Caco-2 (cell line): ENCODE measurements at regions not wholly inside any gene's neighbourhood (a gene's known extent, or its start where the extent isn't known, plus 50 kb on each side); places are given as distances from the start of the nearest gene placed in this dataset.

Experiments
- BruUV-seq: library from RNA; stranded (reverse); fragments of 400-500 nt; replicated peaks from 2 replicates; lab custom pipeline; 2021; lab: Mats Ljungman, UMichigan
- CTCF ChIA-PET: fragments of 300-600 bp; sonication (Branson Sonifier 250); formaldehyde crosslinking; loops from one replicate; lab custom pipeline; 2022; ENCODE audit warnings: antibody characterized with exemption; lab: Charles Lee
- POLR2A ChIA-PET: fragments of 300-600 bp; sonication (Branson Sonifier 250); formaldehyde crosslinking; loops from one replicate; lab custom pipeline; 2022; ENCODE audit warnings: antibody characterized with exemption; lab: Charles Lee
- DNase-seq, 2 experiments: peaks; one replicate each; pipeline versions ENCODE4 v3.0.0 to v3.0.0-alpha.2; 2020 to 2022
- H3K27me3 ChIP-seq: replicated peaks from 2 replicates; pipeline ENCODE4 v1.6.0; 2011; ENCODE audit warnings: low read length; ENCODE audit not compliant: control insufficient read depth, insufficient read depth
- H3K36me3 ChIP-seq: 2 replicates; pipeline ENCODE4 v1.5.1; 2011; ENCODE audit warnings: low read length; ENCODE audit not compliant: control insufficient read depth, insufficient read depth
- H3K4me1 ChIP-seq: fragments of 250-450 bp; sonication (Bioruptor Pico); 2 replicates; pipeline ENCODE4 v1.5.1; 2020; ENCODE audit warnings: mild to moderate bottlenecking
- H3K4me3 ChIP-seq: 2 replicates; pipeline ENCODE4 v1.5.1; 2011; ENCODE audit warnings: low read depth, mild to moderate bottlenecking, control low read depth, low read length
- H3K9me3 ChIP-seq: fragments of 250-450 bp; sonication (Bioruptor Pico); 2 replicates; pipeline ENCODE4 v1.5.1; 2020; ENCODE audit warnings: mild to moderate bottlenecking, moderate library complexity
- H3K27ac Mint-ChIP-seq: one replicate; pipeline ENCODE4 v1.8.0; 2022; ENCODE audit warnings: mixed read lengths; ENCODE audit not compliant: unreplicated experiment
- H3K27me3 Mint-ChIP-seq: one replicate; pipeline ENCODE4 v1.8.0; 2022; ENCODE audit warnings: mixed read lengths; ENCODE audit not compliant: insufficient read depth, unreplicated experiment
- H3K36me3 Mint-ChIP-seq: one replicate; pipeline ENCODE4 v1.8.0; 2022; ENCODE audit warnings: mild to moderate bottlenecking, mixed read lengths; ENCODE audit not compliant: insufficient read depth, unreplicated experiment
- H3K4me1 Mint-ChIP-seq: one replicate; pipeline ENCODE4 v1.8.0; 2022; ENCODE audit warnings: low read depth, mixed read lengths; ENCODE audit not compliant: unreplicated experiment
- H3K4me3 Mint-ChIP-seq: one replicate; pipeline ENCODE4 v1.8.0; 2022; ENCODE audit warnings: mild to moderate bottlenecking, moderate library complexity, mixed read lengths; ENCODE audit not compliant: unreplicated experiment
- H3K9me3 Mint-ChIP-seq: one replicate; pipeline ENCODE4 v1.8.0; 2022; ENCODE audit warnings: mixed read lengths; ENCODE audit not compliant: unreplicated experiment
- intact Hi-C: fragments of 100-400 bp; cut with micrococcal nuclease; formaldehyde crosslinking; loops from one replicate; pipeline ENCODE4 v1.10.0; 2022; ENCODE audit not compliant: unreplicated experiment
- TF ChIP-seq, protein P1 (sequence below), 2 experiments: fragments of 200-600 bp in 1 of 2; IDR thresholded peaks; 1 replicate in 1 of 2; 2 replicates in 1 of 2; pipeline versions ENCODE4 v1.5.1 to v1.8.0; 2011 to 2022; ENCODE audit warnings: antibody characterized with exemption in 1 of 2, control low read depth in 1 of 2, inconsistent platforms in 1 of 2, low read depth in 1 of 2, low read length in 1 of 2, mild to moderate bottlenecking in 1 of 2, moderate library complexity in 1 of 2; ENCODE audit not compliant: insufficient read depth in 1 of 2, severe bottlenecking in 1 of 2, unreplicated experiment in 1 of 2

DNA sequence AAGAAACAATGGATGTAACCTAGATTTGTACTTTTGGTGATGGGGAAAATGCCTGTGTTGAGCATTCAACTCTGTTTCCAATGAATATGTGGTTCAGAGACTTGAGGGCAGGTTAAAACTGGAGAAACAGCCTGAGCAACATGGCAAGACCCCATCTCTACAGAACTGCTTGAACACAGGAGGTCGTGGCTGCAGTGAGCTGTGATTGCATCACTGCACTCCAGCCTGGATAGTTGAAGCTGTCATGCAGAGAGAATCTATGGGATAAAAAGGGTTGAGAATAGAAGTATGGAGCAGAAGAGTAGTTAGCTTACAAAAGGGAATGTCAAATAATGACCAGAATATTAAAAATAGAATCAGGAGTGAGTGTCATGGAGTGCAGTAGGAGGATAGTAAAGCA, 134.8 kb upstream of the PDE5A start:
- Mint-ChIP-seq H3K27me3 (no peaks in the 10 kb centered on the region), H3K4me3 (no peak overlapping the region), H3K36me3 (no peaks in the 10 kb centered on the region), H3K27ac (no peak overlapping the region), H3K9me3 (no peaks in the 10 kb centered on the region), H3K4me1 (no peaks in the 10 kb centered on the region)
- BruUV-seq, result no TSS peak
- intact Hi-C loops, result no loop called here
- Histone ChIP-seq H3K9me3 (no peaks in the 10 kb centered on the region), H3K27me3 (no peaks in the 10 kb centered on the region), H3K4me1 (no peaks in the 10 kb centered on the region), H3K4me3 (no peak overlapping the region), H3K36me3 (no peaks in the 10 kb centered on the region)
- ChIA-PET POLR2A (no interaction called here), CTCF (no interaction called here)
- TF ChIP-seq, protein P1, sequence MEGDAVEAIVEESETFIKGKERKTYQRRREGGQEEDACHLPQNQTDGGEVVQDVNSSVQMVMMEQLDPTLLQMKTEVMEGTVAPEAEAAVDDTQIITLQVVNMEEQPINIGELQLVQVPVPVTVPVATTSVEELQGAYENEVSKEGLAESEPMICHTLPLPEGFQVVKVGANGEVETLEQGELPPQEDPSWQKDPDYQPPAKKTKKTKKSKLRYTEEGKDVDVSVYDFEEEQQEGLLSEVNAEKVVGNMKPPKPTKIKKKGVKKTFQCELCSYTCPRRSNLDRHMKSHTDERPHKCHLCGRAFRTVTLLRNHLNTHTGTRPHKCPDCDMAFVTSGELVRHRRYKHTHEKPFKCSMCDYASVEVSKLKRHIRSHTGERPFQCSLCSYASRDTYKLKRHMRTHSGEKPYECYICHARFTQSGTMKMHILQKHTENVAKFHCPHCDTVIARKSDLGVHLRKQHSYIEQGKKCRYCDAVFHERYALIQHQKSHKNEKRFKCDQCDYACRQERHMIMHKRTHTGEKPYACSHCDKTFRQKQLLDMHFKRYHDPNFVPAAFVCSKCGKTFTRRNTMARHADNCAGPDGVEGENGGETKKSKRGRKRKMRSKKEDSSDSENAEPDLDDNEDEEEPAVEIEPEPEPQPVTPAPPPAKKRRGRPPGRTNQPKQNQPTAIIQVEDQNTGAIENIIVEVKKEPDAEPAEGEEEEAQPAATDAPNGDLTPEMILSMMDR (IDR thresholded peaks at IDR 0.05; ENCODE audit: insufficient read depth in 1 of 2, low read depth in 1 of 2, low read length in 1 of 2, severe bottlenecking in 1 of 2, unreplicated experiment in 1 of 2), result no peak
- DNase-seq, result no peak

- Histone ChIP-seq H3K4me1 (no peaks in the 10 kb centered on the region), H3K4me3 (no peak overlapping the region), H3K9me3 (no peaks in the 10 kb centered on the region), H3K27me3 (no peaks in the 10 kb centered on the region), H3K36me3 (no peaks in the 10 kb centered on the region)
- ChIA-PET POLR2A (no interaction called here), CTCF (no interaction called here)
- Mint-ChIP-seq H3K36me3 (no peaks in the 10 kb centered on the region), H3K9me3 (no peaks in the 10 kb centered on the region), H3K27ac (no peak overlapping the region), H3K4me3 (no peak overlapping the region), H3K4me1 (no peaks in the 10 kb centered on the region), H3K27me3 (peaks cover 2% of the 10 kb centered on the region)
- DNase-seq, result no peak
- intact Hi-C loops, result no loop called here
- BruUV-seq, result no TSS peak
- TF ChIP-seq, protein P1 (IDR thresholded peaks at IDR 0.05; ENCODE audit: insufficient read depth in 1 of 2, low read depth in 1 of 2, low read length in 1 of 2, severe bottlenecking in 1 of 2, unreplicated experiment in 1 of 2), result no peak
These were observed 127.0 kb upstream of the PDE5A start for GRCh38 chr4:119755599-119755998.

GRCh38 chr4:119752936-119753335, 124.3 kb upstream of the PDE5A start:
- no peak overlapping the region for H3K27ac Mint-ChIP-seq

More at GRCh38 chr4:119752936-119753335, 124.3 kb upstream of the PDE5A start:
- intact Hi-C loops, result no loop called here
- no peak for DNase-seq
- H3K27me3 Mint-ChIP-seq, result peaks cover 2% of the 10 kb centered on the region
- H3K4me1 Mint-ChIP-seq, result no peaks in the 10 kb centered on the region
- no peaks in the 10 kb centered on the region for H3K36me3 Mint-ChIP-seq
- no peak overlapping the region for H3K4me3 Mint-ChIP-seq
- no TSS peak for BruUV-seq
- H3K36me3 ChIP-seq, result no peaks in the 10 kb centered on the region
- H3K9me3 Mint-ChIP-seq, result no peaks in the 10 kb centered on the region
- H3K27me3 ChIP-seq, result no peaks in the 10 kb centered on the region
- TF ChIP-seq, protein P1 (IDR thresholded peaks at IDR 0.05; ENCODE audit: insufficient read depth in 1 of 2, low read depth in 1 of 2, low read length in 1 of 2, severe bottlenecking in 1 of 2, unreplicated experiment in 1 of 2), result no peak
- ChIA-PET POLR2A (no interaction called here), CTCF (no interaction called here)
- no peaks in the 10 kb centered on the region for H3K9me3 ChIP-seq
- H3K4me1 ChIP-seq, result no peaks in the 10 kb centered on the region
- no peak overlapping the region for H3K4me3 ChIP-seq
